Loucy (cell line): ENCODE measurements at regions not wholly inside any gene's neighbourhood (a gene's known extent, or its start where the extent isn't known, plus 50 kb on each side); places are given as distances from the start of the nearest gene placed in this dataset.

Experiments used
- EZH2phosphoT487 ChIP-seq: fragments of 200-600 bp; IDR thresholded peaks from 2 replicates; pipeline ENCODE4 v1.6.1; 2018; ENCODE audit warnings: antibody characterized with exemption, mild to moderate bottlenecking, moderate library complexity, borderline replicate concordance
- TF ChIP-seq, protein P1 (sequence below): fragments of 200-600 bp; sonication (generic); conservative IDR thresholded peaks from 2 replicates; pipeline ENCODE4 v1.5.1; 2014; ENCODE audit warnings: mild to moderate bottlenecking, antibody characterized with exemption, low read length

- TF ChIP-seq, protein P1, sequence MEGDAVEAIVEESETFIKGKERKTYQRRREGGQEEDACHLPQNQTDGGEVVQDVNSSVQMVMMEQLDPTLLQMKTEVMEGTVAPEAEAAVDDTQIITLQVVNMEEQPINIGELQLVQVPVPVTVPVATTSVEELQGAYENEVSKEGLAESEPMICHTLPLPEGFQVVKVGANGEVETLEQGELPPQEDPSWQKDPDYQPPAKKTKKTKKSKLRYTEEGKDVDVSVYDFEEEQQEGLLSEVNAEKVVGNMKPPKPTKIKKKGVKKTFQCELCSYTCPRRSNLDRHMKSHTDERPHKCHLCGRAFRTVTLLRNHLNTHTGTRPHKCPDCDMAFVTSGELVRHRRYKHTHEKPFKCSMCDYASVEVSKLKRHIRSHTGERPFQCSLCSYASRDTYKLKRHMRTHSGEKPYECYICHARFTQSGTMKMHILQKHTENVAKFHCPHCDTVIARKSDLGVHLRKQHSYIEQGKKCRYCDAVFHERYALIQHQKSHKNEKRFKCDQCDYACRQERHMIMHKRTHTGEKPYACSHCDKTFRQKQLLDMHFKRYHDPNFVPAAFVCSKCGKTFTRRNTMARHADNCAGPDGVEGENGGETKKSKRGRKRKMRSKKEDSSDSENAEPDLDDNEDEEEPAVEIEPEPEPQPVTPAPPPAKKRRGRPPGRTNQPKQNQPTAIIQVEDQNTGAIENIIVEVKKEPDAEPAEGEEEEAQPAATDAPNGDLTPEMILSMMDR, result no peak
- no peak for TF ChIP-seq EZH2phosphoT487
Observed at GRCh38 chr3:159787794-159788205, 200.8 kb upstream of the IL12A start.
